ENCODE measurements at regions not wholly inside any gene's neighbourhood (a gene's known extent, or its start where the extent isn't known, plus 50 kb on each side); places are given as distances from the start of the nearest gene placed in this dataset.

GRCh38 chr10:4018054-4018511 is 233.1 kb upstream of the KLF6 start:
- TF ChIP-seq CTCF (IDR thresholded peaks at IDR 0.05; ENCODE audit: poor library complexity) (no peak), EZH2phosphoT487 (IDR thresholded peaks at IDR 0.05; ENCODE audit: low read depth, severe bottlenecking, unreplicated experiment) (no peak), EZH2 (IDR thresholded peaks at IDR 0.05; ENCODE audit: borderline replicate concordance) (no peak)
